ENCODE measurements at regions not wholly inside any gene's neighbourhood (a gene's known extent, or its start where the extent isn't known, plus 50 kb on each side); places are given as distances from the start of the nearest gene placed in this dataset.
"Not testable (repeated sequence)": the region's sequence is repeated elsewhere in the genome, so short reads cannot be mapped to it uniquely, and the experiment has no call there.

DNA sequence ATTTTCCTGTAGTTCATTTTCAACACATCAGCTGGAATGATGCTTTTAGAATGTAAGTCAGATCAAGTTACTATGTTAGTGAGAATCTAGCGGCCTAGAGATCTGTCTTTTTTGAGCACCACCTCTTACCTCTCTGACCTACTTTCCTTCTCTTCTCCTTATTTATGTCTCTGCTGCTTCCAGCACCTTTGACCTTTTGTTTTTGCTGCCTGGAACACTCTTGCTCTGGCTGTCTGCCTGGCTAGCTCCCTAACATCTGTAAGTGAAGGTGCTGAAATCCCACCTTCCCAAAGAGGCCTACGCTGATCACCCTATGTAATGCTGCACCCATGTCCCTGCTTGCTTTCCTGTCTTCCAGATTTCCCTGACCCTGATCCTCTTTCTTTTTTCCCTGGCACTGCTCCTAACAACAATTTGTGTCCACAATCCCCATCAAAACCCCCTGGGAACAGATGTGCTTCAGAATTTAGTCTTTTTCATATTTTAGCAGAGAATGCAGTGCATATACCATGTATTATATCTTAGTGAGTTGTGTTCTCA is 87.8 kb downstream of the RFPL4B start:
- Mint-ChIP-seq H3K27me3 (ENCODE audit: low read depth) (no peaks in the 10 kb centered on the region), H3K27ac (no peak overlapping the region), H3K36me3 (ENCODE audit: low read depth) (no peaks in the 10 kb centered on the region), H3K9me3 (no peaks in the 10 kb centered on the region), H3K4me1 (ENCODE audit: low read depth) (no peaks in the 10 kb centered on the region), H3K4me3 (no peak overlapping the region)
- DNase-seq: no peak
- CTCF ChIA-PET: no interaction called here
- intact Hi-C loops (cut with micrococcal nuclease): no loop called here

DNA sequence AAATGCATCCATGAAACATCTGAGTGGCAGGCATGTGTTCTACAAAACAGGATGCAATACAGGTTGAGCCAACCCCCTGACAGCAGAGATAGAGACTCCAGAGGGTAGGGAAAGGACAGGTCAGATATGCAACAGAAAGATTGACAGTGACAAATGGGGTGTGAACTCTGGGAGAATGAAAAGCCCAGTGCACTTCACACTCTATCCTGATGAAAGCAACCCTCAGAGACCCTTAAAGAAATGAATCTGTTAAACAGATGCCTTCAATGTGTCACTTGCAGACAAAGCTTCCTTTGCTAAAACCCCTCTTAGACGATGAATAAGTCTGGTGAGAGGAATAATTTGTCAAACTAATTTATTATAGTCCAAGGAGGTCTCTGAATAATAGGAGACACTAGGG is 89.9 kb downstream of the RFPL4B start:
- Mint-ChIP-seq H3K4me1 (ENCODE audit: low read depth) (no peaks in the 10 kb centered on the region), H3K27me3 (ENCODE audit: low read depth) (no peaks in the 10 kb centered on the region), H3K27ac (no peak overlapping the region), H3K4me3 (no peak overlapping the region), H3K36me3 (ENCODE audit: low read depth) (no peaks in the 10 kb centered on the region), H3K9me3 (no peaks in the 10 kb centered on the region)
- CTCF ChIA-PET: no interaction called here
- intact Hi-C loops (cut with micrococcal nuclease): no loop called here
- DNase-seq: no peak

DNA sequence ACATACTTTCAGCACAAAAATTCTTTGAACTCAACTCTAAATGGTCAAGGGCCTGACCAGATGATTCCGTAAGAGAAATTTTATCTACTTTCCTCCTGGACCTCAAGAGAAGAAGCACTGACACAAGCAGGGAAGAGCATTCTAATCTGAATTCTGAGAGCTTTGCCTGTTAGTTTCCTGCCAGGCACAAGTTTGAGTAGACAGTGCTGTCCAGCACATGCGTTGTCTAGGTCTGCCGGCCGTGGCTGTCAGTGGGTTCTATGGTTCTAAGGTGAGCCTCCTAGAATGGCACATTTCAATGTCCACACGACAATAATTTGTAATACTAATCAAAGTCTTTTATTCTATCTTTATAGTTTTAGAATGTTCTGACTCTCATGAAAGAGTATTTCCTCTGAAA is 91.9 kb downstream of the RFPL4B start:
- CTCF ChIA-PET: no interaction called here
- H3K27ac Mint-ChIP-seq: no peak overlapping the region
- intact Hi-C loops (cut with micrococcal nuclease): no loop called here
- no peak overlapping the region for H3K4me3 Mint-ChIP-seq
- no peak for DNase-seq
- H3K36me3 Mint-ChIP-seq (ENCODE audit: low read depth): no peaks in the 10 kb centered on the region
- no peaks in the 10 kb centered on the region for H3K4me1 Mint-ChIP-seq (ENCODE audit: low read depth)
- no peaks in the 10 kb centered on the region for H3K9me3 Mint-ChIP-seq
- peaks cover 3% of the 10 kb centered on the region for H3K27me3 Mint-ChIP-seq (ENCODE audit: low read depth)

DNA sequence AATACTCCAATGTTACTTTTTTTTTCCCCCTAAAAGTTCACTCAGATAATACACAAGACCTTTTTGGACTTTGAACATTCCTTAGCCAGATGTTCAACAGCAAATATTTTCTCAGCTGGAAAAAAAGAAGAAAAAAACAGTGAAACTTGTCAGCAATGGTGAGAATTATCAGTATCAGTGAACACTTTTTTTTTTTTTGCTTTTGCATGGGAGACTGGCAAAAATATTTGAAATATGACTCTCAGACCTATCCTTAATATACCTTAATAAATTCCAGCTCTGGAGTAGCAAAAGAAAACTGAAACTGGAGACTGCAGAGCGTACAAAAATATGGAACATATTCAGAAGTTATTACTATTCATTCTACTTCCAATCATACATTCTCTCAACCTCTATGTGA is 92.3 kb downstream of the RFPL4B start:
- H3K27me3 Mint-ChIP-seq (ENCODE audit: low read depth): peaks cover 3% of the 10 kb centered on the region
- CTCF ChIA-PET: no interaction called here
- H3K27ac Mint-ChIP-seq: no peak overlapping the region
- no peaks in the 10 kb centered on the region for H3K36me3 Mint-ChIP-seq (ENCODE audit: low read depth)
- H3K9me3 Mint-ChIP-seq: no peaks in the 10 kb centered on the region
- no peak overlapping the region for H3K4me3 Mint-ChIP-seq
- intact Hi-C loops (cut with micrococcal nuclease): no loop called here
- no peak for DNase-seq
- no peaks in the 10 kb centered on the region for H3K4me1 Mint-ChIP-seq (ENCODE audit: low read depth)

DNA sequence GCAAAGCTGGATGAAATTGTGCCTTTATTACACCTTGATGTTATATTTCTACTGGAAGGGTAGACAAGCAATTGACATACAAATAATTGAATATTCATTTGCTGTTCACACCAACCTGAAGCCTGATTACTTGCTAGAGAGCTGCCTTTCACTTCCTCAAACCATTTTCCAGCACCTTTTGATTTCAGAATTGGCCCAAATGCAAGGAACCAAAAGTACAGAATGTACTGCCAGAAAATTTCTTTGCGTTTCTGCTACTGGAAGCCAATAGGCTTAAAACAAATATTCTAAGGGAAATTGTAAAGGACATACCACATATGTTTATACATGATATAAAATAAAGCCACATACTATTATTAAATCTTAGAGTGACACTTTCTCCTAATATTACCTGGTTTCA is 94.5 kb downstream of the RFPL4B start:
- intact Hi-C loops (cut with micrococcal nuclease): loop anchor here (5.0 kb wide), 1 partner anchor 256 kb away; no protein-coding TSS in a partner anchor
- Mint-ChIP-seq H3K36me3 (ENCODE audit: low read depth) (no peaks in the 10 kb centered on the region), H3K27me3 (ENCODE audit: low read depth) (peaks cover 3% of the 10 kb centered on the region), H3K27ac (no peak overlapping the region), H3K4me1 (ENCODE audit: low read depth) (no peaks in the 10 kb centered on the region), H3K9me3 (no peaks in the 10 kb centered on the region), H3K4me3 (no peak overlapping the region)
- CTCF ChIA-PET: interaction anchor here (1.0 kb wide), 1 partner anchor 54 kb away, joined by 3 read pairs; no protein-coding TSS in a partner anchor
- no peak for DNase-seq

DNA sequence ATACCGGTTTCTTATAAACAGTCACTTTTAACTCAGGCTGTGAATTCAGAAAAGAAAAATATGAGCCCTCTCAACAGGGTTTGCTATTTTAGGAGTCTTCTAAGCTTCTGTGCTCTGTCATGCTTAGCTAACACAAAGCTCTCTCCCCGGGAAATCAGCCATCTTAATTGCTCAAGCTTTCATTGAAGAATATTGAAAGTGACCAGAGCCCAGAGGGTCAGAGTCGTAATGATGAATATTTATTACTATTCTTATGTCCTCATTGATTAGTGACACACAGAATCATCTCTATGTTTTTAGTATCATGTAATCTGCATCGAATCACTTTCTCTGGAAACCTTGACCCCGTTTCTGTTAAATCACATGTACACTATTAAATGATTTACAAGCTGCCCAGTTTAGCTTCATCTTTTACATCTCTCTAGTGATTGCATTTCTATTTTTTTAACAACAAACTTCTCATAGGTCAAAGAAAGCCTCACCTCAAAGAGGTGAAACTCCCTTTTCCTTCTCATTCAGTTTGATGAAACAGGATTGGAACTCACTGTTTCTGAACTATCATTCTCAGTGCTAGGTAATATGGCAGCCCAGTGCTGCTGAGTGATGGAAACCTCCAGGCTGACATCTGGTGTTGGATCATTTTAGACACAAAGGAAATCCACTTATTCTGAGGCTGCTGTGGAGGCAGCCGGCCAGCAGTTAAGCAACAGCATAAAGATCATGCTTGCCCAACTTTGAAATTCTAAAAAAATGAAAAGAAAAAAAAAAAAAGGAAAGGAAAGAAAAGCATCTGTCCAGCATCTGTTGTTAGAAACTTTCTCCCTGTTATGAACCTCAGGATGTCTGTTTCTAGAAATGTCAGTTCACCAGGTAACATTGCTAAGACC is 96.3 kb downstream of the RFPL4B start:
- CTCF ChIA-PET: no interaction called here
- no peak for DNase-seq
- Mint-ChIP-seq H3K27ac (no peak overlapping the region), H3K4me3 (no peak overlapping the region), H3K9me3 (no peaks in the 10 kb centered on the region), H3K27me3 (ENCODE audit: low read depth) (peaks cover 3% of the 10 kb centered on the region), H3K4me1 (ENCODE audit: low read depth) (no peaks in the 10 kb centered on the region), H3K36me3 (ENCODE audit: low read depth) (no peaks in the 10 kb centered on the region)
- intact Hi-C loops (cut with micrococcal nuclease): loop anchor here (5.0 kb wide), 1 partner anchor 254 kb away; no protein-coding TSS in a partner anchor

DNA sequence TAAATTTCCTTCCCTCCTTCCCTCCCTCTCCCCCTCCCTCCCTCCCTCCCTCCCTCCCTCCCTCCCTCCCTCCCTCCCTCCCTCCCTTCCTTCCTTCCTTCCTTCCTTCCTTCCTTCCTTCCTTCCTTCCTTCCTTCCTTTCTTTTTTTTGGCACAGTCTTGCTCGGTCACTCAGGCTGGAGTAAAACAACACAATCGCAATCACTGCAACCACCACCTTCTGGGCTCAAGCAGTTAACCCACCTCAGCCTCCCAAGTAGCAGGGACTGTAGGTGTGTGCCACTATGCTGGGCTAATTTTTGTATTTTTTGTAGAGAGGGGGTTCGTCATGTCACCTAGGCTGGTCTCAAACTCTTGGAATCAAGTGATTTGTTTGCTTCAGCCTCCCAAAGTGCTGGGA is 101.7 kb downstream of the RFPL4B start:
- DNase-seq; H3K4me3 Mint-ChIP-seq; CTCF ChIA-PET; H3K9me3 Mint-ChIP-seq; H3K4me1 Mint-ChIP-seq (ENCODE audit: low read depth); H3K27ac Mint-ChIP-seq; H3K27me3 Mint-ChIP-seq (ENCODE audit: low read depth); H3K36me3 Mint-ChIP-seq (ENCODE audit: low read depth); intact Hi-C loops (cut with micrococcal nuclease): not testable (repeated sequence)

DNA sequence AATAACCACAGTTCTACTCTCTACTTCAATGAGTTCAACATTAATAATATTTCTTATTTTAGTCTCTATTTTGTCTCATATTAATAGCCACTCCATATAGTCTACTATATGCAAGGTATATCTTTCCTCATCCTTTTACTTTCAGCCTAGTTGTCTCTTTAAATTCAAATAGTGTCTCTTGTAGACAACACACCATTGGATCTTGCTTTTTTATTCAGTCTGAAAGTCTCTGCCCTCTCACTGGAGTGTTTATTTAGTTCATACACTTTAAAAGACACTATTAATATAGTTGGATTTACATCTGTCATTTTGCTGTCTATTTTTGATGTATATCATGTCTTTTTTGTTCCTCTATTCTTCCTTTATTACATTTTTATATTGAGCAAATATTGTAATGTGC is 103.5 kb downstream of the RFPL4B start:
- DNase-seq: no peak
- intact Hi-C loops (cut with micrococcal nuclease): no loop called here
- Mint-ChIP-seq H3K4me1 (ENCODE audit: low read depth) (no peaks in the 10 kb centered on the region), H3K27ac (no peak overlapping the region), H3K36me3 (ENCODE audit: low read depth) (no peaks in the 10 kb centered on the region), H3K4me3 (no peak overlapping the region), H3K27me3 (ENCODE audit: low read depth) (no peaks in the 10 kb centered on the region), H3K9me3 (no peaks in the 10 kb centered on the region)
- CTCF ChIA-PET: no interaction called here

DNA sequence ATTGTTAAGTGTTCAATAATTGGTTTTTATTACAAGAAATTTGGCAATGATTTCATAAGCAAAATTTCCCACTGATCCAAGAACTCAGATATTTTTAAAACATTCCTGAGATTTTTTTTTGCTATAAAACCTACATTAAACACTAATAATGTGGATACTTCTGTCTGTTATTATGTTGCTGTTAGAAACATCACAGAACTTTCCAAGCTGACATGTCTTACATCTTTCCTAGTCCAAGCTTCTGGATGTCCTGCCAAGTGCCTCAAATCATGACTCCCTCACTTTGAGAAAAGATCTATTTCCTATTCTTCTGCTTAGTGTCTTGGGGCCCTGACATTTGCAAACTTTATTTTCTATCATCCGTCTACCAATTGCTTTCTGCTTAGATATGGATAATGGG is 110.8 kb downstream of the RFPL4B start:
- no peaks in the 10 kb centered on the region for H3K36me3 Mint-ChIP-seq (ENCODE audit: low read depth)
- intact Hi-C loops (cut with micrococcal nuclease): no loop called here
- no peaks in the 10 kb centered on the region for H3K27me3 Mint-ChIP-seq (ENCODE audit: low read depth)
- no peak overlapping the region for H3K4me3 Mint-ChIP-seq
- H3K9me3 Mint-ChIP-seq: no peaks in the 10 kb centered on the region
- no peak overlapping the region for H3K27ac Mint-ChIP-seq
- H3K4me1 Mint-ChIP-seq (ENCODE audit: low read depth): no peaks in the 10 kb centered on the region
- CTCF ChIA-PET: no interaction called here
- no peak for DNase-seq

DNA sequence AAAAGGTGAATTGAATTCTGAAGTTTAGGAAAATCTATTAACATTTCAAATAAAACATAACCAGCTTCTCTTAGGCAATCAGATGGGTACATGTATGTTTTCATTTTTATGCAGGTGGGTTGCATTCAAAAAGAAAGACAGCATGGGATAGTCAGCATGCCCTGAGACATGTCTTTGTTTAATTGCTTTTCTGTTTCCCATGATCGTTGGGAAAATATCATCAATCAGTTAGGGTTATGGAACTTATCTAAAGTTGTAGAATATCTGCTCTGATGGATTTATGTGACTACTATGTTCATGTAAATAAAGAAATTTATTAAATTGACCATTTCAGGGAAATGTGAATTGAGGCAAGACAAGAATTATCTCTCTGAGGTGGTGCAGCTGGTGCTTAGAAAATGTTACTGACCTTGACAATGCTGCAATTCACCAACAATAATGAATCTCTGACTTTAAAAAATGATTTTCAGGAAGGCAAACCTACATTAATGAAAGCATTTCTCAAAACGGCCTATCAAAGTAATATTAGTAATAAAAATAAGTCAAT is 112.7 kb downstream of the RFPL4B start:
- H3K36me3 Mint-ChIP-seq (ENCODE audit: low read depth): no peaks in the 10 kb centered on the region
- no peaks in the 10 kb centered on the region for H3K9me3 Mint-ChIP-seq
- no peak overlapping the region for H3K27ac Mint-ChIP-seq
- no peak for DNase-seq
- H3K4me1 Mint-ChIP-seq (ENCODE audit: low read depth): no peaks in the 10 kb centered on the region
- intact Hi-C loops (cut with micrococcal nuclease): no loop called here
- no peaks in the 10 kb centered on the region for H3K27me3 Mint-ChIP-seq (ENCODE audit: low read depth)
- no peak overlapping the region for H3K4me3 Mint-ChIP-seq
- CTCF ChIA-PET: no interaction called here

DNA sequence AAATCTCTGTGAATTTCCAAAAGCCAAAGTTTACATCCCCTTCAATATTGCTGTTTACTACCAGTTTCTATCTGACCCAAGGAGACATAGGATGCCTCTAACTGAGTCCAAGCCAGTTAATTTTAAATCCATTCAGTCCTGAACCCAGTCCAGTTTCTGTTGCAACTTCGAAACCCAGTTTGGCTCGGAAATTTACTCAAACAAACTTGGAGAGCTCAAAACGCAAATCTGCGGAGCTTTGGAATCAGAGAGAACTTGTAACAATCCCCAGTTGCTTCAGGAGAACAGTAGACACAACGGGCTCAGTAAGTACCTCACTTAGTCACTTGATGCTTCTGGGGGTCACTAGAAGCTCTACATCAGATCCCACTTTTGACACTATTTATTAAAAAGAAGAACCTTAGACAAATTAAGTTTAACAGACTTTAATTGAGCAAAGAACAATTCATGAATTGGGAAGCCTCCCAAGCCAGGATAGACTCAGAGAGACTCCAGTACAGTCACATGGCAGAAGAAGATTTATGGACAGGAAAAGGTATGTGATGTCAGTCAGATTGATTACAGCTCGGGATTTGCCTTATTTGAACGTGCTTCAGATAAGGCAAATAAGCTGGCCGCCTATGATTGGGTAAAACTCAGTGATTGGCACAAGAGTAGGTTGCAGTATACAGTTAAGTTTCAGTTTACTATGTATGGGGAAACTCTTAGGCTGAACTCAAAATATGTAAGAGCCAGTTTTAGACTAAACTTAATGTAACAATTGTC is 118.0 kb downstream of the RFPL4B start:
- DNase-seq: no peak
- Mint-ChIP-seq H3K36me3 (ENCODE audit: low read depth) (no peaks in the 10 kb centered on the region), H3K27ac (no peak overlapping the region), H3K27me3 (ENCODE audit: low read depth) (no peaks in the 10 kb centered on the region), H3K9me3 (no peaks in the 10 kb centered on the region), H3K4me3 (no peak overlapping the region), H3K4me1 (ENCODE audit: low read depth) (no peaks in the 10 kb centered on the region)
- CTCF ChIA-PET: no interaction called here
- intact Hi-C loops (cut with micrococcal nuclease): no loop called here

DNA sequence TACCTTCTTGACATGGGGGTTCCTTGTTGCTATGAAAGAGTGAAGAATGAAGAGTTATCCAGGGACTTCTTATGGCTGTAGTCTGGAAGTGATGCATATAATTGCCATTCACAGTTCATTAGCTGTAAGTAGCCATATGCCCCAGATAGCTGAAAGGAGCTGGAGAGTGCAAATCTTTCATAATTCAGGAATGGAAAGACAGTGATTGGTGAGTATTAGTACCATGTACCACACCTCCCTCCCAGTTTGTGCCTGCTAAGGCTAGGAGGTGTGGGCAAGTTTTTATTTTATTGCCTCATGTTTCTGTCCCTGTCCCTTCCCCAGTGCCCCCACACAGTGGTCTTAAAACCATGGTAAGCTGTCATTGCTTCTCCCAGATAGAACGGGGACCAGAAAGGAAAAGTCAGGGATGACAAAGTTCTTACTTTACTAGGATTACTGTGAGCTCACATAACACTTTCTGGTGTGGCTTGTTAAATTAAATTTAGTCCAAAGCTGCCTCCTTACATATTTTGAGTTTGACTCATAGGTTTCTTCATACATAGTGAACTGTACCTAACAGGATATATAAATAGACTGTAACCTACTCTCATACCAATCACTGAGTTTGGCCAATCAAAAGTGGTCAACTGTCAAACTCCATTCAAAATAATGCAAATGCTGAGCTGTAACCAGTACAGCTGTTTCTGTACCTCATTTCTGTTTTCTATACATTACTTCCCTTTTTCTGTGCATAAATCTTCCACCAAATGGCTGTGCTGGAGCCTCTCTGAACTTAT is 119.4 kb downstream of the RFPL4B start:
- H3K4me1 Mint-ChIP-seq (ENCODE audit: low read depth): no peaks in the 10 kb centered on the region
- intact Hi-C loops (cut with micrococcal nuclease): no loop called here
- CTCF ChIA-PET: no interaction called here
- H3K9me3 Mint-ChIP-seq: no peaks in the 10 kb centered on the region
- H3K4me3 Mint-ChIP-seq: no peak overlapping the region
- no peaks in the 10 kb centered on the region for H3K27me3 Mint-ChIP-seq (ENCODE audit: low read depth)
- no peaks in the 10 kb centered on the region for H3K36me3 Mint-ChIP-seq (ENCODE audit: low read depth)
- no peak for DNase-seq
- H3K27ac Mint-ChIP-seq: no peak overlapping the region

All from activated naive CD4-positive, alpha-beta T cell treated with anti-CD3 and anti-CD28 coated beads for 36 hours (primary cell).